Inferior parietal cortex (tissue), 1 donor: ENCODE measurements at regions not wholly inside any gene's neighbourhood (a gene's known extent, or its start where the extent isn't known, plus 50 kb on each side); places are given as distances from the start of the nearest gene placed in this dataset.

ENCODE experiments used
- DNase-seq: peaks from one replicate; pipeline ENCODE4 v3.0.0-alpha.2; 2016; ENCODE audit errors: extremely low spot score

GRCh38 chr12:128170181-128170580 lies 96.8 kb upstream of the TMEM132C start:
- DNase-seq, result no peak

- no peak for DNase-seq
Observed at GRCh38 chr12:128178565-128178964, 88.4 kb upstream of the TMEM132C start.

GRCh38 chr12:128178966-128179365 lies 88.0 kb upstream of the TMEM132C start:
- DNase-seq, result no peak

GRCh38 chr12:128180166-128180565 lies 86.8 kb upstream of the TMEM132C start:
- DNase-seq, result no peak

GRCh38 chr12:128190052-128190451 lies 76.9 kb upstream of the TMEM132C start:
- no peak for DNase-seq

- peak; percentile 47 for DNase-seq
Observed at GRCh38 chr12:128190614-128191013, 76.4 kb upstream of the TMEM132C start.

- DNase-seq, result no peak
Observed at GRCh38 chr12:128191380-128191779, 75.6 kb upstream of the TMEM132C start.

GRCh38 chr12:128204711-128205110 lies 62.3 kb upstream of the TMEM132C start:
- no peak for DNase-seq

- no peak for DNase-seq
Observed at GRCh38 chr12:128205145-128205544, 61.8 kb upstream of the TMEM132C start.

- DNase-seq, result no peak
Observed at GRCh38 chr12:128205758-128206157, 61.2 kb upstream of the TMEM132C start.
